ENCODE measurements at regions not wholly inside any gene's neighbourhood (a gene's known extent, or its start where the extent isn't known, plus 50 kb on each side); places are given as distances from the start of the nearest gene placed in this dataset.
"Not testable (repeated sequence)": the region's sequence is repeated elsewhere in the genome, so short reads cannot be mapped to it uniquely, and the experiment has no call there.

DNA sequence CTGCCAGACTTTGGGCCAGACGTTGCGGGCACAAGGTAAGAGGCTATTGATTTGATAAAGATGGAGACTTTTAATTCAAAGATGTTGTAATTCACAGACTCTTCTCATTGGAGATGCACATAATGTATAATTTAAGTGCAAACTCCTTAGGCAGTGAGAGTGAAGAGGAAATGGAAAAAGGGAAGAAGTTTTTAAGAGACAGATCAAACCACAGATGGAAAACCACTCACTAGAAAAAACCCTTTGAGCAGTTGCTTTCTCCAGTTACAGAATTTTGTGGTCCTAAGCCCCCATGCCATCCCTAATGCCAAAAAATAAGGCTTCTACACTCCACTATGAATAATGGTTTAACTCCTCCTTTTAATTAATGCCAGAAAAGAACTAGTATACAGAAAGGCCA, 977.1 kb upstream of the PRKX start:
- DNase-seq (ENCODE audit: low spot score): no peak

GRCh38 chrX:4682636-4683035, 969.2 kb upstream of the PRKX start:
- DNase-seq (ENCODE audit: low spot score): no peak

GRCh38 chrX:4675686-4676300, 962.3 kb upstream of the PRKX start:
- no peak for DNase-seq (ENCODE audit: low spot score)

GRCh38 chrX:4674028-4674782, 960.8 kb upstream of the PRKX start:
- peak; percentile 10 for DNase-seq (ENCODE audit: low spot score)

- no peak for DNase-seq (ENCODE audit: low spot score)
Measured at GRCh38 chrX:4671344-4671743, 957.9 kb upstream of the PRKX start.

DNA sequence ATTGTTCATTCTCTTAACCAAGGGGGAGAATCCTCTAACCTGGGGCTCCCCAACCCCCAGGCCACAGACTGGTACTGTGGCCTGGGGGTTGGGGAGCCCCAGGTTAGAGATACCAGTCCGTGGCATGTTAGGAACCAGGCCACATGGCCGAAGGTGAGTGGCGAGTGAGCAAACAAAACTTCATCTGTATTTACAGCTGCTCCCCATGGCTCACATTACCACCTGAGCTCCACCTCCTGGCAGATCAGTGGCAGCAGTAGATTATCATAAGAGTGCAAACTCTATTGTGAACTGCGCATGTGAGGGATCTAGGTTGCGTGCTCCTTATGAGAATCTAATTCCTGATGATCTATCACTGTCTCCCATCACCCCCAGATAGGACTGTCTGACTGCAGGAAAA, 957.2 kb upstream of the PRKX start:
- no peak for DNase-seq (ENCODE audit: low spot score)

GRCh38 chrX:4668802-4669536, 955.5 kb upstream of the PRKX start:
- DNase-seq (ENCODE audit: low spot score): no peak

GRCh38 chrX:4663085-4663484, 949.6 kb upstream of the PRKX start:
- no peak for DNase-seq (ENCODE audit: low spot score)

DNA sequence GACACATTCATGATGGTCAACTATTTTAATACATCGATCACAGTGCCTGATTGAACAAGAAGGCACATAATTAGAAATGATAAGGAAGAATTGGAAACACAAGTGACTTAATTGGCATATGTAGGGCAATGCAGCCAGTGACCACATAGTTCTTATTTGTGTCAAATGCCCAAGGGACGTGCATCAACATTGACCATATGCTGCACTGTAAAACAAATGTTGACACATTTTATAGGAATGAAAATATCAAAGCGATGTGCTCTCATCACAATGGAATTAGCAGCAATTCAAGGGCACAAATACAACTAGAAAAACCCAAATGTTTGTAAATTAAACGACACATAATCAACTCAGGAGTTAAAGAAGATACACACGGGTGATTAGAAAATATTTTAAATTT, 948.3 kb upstream of the PRKX start:
- no peak for DNase-seq (ENCODE audit: low spot score)

DNA sequence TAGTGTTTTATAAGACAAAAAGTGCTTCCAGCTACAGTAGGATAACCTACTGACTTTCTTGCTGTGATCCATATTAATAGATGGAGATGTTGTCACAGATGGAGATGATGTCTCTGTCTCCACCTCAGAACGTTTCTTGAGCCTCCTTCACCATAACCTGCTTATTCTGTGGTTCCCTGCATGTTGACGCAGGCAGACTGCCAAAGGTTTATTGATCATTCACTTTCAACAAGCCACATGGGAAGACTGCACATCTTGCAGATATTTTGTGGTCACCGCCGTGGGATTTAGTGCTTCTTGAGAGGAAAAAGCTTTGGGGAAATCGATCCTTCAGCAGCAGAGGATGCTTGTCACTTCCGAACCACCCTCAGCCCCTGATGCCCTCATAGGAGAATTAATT, 943.0 kb upstream of the PRKX start:
- DNase-seq (ENCODE audit: low spot score): no peak

DNA sequence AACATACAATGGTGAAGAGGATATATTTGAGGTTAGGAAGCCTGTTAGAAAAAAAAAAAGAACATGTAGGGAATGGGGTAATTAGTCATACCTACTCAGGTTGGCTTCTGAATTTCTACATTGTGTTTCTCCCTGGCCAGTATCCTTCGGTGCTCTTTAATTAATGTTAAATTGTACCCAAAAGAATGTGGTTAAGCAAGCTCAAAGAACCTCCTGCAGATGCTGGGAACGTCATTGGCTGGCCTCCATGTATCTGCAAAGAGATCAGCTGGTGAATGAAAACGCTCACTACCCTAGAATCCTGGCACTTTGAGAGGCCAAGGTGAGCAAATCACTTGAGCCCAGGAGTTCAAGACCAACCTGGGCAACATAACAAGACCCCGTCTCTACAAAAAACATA, 942.3 kb upstream of the PRKX start:
- DNase-seq (ENCODE audit: low spot score): no peak

DNA sequence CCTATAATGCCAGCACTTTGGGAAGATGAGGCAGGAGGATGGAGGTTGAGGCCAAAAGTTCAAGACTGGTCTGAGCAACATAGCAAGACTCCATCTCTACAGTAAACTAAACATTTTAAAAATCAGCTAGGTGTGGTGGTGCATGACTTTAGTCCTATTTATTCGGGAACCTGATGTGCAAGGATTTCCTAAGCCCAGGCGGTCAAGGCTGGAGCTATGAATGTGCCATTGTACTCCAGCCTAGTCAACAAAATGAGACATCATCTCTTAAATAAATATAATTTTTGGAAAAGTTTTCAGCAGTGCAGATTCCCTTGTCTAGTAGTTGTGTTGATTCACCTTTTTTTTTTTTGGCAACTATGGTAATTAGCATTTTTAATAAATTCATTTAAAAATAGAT, 928.7 kb upstream of the PRKX start:
- DNase-seq (ENCODE audit: low spot score): no peak

GRCh38 chrX:4638036-4638435, 924.6 kb upstream of the PRKX start:
- no peak for DNase-seq (ENCODE audit: low spot score)

- no peak for DNase-seq (ENCODE audit: low spot score)
Measured at GRCh38 chrX:4627414-4627813, 914.0 kb upstream of the PRKX start.

DNA sequence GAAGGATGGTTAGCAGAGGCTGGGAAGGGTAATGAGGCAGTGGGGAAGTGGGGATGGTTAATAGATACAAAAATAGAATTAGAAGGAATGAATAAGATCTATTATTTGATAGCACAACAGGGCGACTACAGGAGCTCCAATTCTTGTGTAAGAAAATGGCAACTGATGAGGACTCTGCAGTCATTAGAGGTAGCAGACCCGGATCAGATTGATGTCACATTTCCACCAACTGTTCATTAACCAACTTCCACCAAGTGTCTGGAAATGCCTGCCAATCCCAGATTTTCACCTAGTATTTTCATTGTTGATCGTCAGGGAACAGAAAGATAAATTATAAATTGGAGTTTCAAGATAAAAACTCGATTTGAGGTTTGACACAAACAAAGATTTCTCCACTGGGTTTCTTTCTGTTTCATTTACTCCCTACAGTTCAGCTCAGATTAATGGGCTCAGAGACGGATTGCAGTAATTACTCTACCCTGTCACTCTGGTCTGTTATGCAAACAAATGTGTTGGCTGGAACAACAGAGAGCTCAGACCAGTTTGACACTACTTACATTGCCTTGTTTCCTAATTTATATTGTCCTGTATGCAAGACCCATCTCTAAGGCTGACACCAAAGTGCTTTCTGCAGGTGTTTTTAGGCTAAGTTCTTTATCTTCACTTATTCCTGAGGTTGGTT, 909.2 kb upstream of the PRKX start:
- DNase-seq (ENCODE audit: low spot score): no peak

GRCh38 chrX:4613651-4614050, 900.2 kb upstream of the PRKX start:
- not testable (repeated sequence) for DNase-seq (ENCODE audit: low spot score)

DNA sequence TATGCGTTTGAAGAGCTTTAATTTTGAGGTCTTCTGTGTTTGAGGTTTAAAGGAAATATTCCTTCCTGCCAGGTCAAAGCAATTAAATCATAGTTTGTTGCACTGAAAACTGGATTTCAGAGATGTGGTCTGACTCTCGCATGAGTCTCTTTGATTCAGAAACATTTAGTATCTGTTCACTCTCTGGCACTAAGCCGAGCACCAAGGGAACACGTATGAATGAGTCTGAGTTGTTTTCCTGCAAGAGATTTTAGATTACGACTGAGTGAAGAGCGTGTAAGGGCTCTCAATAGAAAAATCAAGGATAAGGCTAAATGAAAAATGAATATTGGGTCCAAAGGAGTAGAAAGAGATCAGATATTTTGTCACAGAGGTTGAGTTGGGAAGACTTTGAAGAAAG, 875.4 kb upstream of the PRKX start:
- DNase-seq (ENCODE audit: low spot score): no peak

- no peak for DNase-seq (ENCODE audit: low spot score)
Measured at GRCh38 chrX:4588466-4588865, 875.0 kb upstream of the PRKX start.

- DNase-seq (ENCODE audit: low spot score): no peak
Measured at GRCh38 chrX:4588056-4588455, 874.6 kb upstream of the PRKX start.

DNA sequence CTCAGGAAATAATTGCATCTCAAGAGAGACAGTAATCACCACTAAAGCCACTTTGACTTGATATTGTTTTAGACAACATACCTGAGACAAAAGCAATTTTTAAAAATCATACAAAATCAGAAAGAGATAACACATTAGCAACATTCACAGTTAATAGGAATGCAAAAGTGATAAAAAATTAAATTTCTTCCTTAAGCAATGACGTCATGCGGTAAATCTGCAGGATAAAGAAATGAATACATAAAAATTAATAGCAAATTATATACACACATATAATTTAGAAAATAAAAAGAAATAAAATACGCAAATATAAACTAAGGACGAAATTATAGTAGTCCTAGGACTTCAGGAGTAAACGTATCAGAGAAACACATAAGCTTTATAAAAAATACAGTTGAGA, 866.5 kb upstream of the PRKX start:
- DNase-seq (ENCODE audit: low spot score): no peak

DNA sequence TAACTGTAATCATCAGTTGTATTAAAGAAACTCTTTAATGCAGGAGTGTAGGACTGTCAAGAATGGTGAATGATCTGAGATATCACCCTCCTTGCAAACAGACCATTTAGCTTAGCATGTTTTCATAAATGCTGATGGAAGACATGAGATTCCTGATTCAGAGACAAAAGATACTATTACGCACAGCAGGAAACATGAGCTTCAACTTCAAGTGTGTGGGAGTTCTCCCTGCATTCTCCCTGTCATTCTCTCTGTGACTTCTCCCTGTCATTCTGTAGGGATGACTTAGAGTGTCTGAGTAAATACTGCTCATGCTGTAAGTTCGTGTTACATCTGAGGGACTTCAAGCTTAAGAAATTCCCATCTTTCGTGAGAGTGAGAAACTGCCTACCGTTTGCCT, 866.0 kb upstream of the PRKX start:
- DNase-seq (ENCODE audit: low spot score): no peak

DNA sequence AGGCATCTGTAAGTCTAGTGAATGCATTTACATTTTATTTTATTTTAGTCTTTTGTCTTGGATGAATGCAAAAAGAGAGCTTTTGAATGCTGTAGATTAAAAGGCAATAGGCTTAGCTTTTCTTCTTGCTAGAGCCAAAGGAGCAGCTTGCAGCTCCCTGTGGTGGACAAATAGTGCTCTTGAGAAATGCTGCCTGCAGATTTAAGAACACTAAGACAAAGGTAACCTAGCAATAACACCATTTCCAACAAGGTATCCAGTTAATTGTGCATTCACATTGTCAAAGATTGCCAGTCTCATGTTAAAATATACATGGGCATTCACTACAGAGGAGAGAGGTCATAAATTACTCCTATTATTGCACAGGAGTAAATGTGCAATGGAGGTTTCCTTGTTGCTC, 859.2 kb upstream of the PRKX start:
- no peak for DNase-seq (ENCODE audit: low spot score)

DNA sequence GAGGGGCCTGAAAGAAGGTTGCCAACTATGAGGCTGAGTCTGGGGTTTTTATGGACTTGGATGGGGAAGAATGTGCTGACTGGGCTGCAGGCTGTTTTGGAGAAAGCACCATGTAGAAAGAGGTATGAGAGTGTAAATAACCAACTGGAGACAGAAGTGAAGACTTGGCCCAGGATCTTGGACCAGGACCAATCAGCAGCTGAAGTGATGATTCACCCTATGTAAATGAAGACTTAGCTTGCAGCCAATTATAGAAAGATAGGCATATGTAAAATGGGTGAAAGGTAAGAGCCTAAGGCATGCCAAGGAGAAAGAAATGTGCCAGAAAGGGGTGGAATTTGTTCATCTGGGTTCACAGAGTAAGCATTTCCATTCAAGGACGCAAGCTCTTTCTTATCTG, 856.7 kb upstream of the PRKX start:
- DNase-seq (ENCODE audit: low spot score): peak; percentile 17

Data from H4 (cell line).